GM12892 (cell line): ENCODE measurements at regions not wholly inside any gene's neighbourhood (a gene's known extent, or its start where the extent isn't known, plus 50 kb on each side); places are given as distances from the start of the nearest gene placed in this dataset.

Source experiments
- DNase-seq: peaks from one replicate; pipeline ENCODE4 v3.0.0; 2011; ENCODE audit not compliant: insufficient read length
- FAIRE-seq: peaks from 2 replicates; lab custom pipeline; 2011; peaks lifted over from hg19 to GRCh38; lab: Jason Lieb, UNC
- POLR2A ChIP-seq: IDR thresholded peaks from 2 replicates; pipeline ENCODE4 v1.6.1; 2011; ENCODE audit warnings: low read depth, low read length, control low read depth
- POLR2AphosphoS5 ChIP-seq: IDR thresholded peaks from 2 replicates; pipeline ENCODE4 v1.6.1; 2011; ENCODE audit warnings: low read depth, low read length, control low read depth
- TAF1 ChIP-seq: IDR thresholded peaks from 2 replicates; pipeline ENCODE4 v1.6.1; 2011; ENCODE audit warnings: low read depth, mild to moderate bottlenecking, control low read depth, low read length, borderline replicate concordance

- FAIRE-seq: no peak
- no peak for DNase-seq
- no peak for TF ChIP-seq POLR2A
- no peak for TF ChIP-seq TAF1
Observed at GRCh38 chr22:27400811-27401210, 400.7 kb downstream of the MN1 start.

DNA sequence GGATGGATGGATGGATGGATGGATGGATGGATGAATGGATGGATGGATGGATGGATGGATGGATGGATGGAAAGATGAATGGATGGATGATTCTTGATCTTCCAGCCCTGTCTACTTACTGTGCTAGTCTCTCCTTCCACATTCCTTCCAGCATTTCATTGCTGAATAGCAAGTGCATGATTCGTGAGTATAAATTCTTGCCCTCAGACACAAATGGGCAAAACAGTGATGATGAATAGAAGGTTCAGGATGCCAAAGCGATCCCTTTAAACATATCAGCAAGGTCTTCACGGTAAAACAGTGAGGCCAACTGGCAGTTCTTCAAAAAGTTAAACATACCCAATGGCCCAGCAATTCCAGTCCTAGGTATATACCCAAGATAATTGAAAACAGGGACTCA lies 400.2 kb downstream of the MN1 start:
- FAIRE-seq (no peak), DNase-seq (no peak)
- TF ChIP-seq POLR2A: no peak
- TF ChIP-seq TAF1: no peak
- TF ChIP-seq POLR2AphosphoS5: no peak

- FAIRE-seq (no peak), DNase-seq (no peak)
- TF ChIP-seq TAF1 (no peak), POLR2A (no peak), POLR2AphosphoS5 (no peak)
Observed at GRCh38 chr22:27404441-27404840, 397.1 kb downstream of the MN1 start.

GRCh38 chr22:27405672-27406388 lies 395.7 kb downstream of the MN1 start:
- DNase-seq: peak; percentile 36
- TF ChIP-seq TAF1 (no peak), POLR2AphosphoS5 (no peak), POLR2A (no peak)
- FAIRE-seq: no peak

GRCh38 chr22:27406389-27406861 lies 395.1 kb downstream of the MN1 start:
- DNase-seq: no peak

DNA sequence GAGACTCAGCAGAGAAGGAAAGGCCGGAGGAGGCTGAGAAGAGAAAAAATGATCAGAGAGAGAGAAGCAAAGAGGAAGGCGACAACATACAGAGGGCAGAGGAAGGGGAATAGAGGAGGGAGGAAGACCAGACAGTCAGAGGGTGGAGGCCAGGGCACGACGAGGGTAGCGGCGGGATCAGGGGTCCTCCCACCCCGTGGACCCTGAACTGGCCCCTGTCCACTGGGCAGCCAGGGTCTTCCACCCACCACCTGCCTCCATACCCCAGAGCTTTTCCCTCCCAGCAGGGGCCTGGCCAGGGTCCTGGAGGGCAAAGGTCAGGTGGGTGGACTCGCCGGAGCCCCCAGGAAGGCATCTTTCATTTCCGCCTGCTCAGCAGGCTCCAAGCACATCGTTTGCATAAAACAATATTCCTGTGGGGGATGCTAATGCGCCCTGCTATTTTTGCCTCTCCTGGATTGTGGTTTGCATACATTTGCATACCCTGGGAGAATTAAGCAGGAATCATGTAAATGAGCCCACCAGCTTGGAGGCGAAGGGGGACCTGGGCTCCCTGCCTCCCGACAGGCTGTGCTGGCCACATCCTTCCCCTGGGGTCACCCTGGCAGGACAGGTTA lies 394.1 kb downstream of the MN1 start:
- DNase-seq (no peak), FAIRE-seq (no peak)
- TF ChIP-seq POLR2AphosphoS5: no peak

More at GRCh38 chr22:27406389-27406861, 395.1 kb downstream of the MN1 start:
- TF ChIP-seq POLR2A (no peak), TAF1 (no peak), POLR2AphosphoS5 (no peak)
- FAIRE-seq: no peak

DNA sequence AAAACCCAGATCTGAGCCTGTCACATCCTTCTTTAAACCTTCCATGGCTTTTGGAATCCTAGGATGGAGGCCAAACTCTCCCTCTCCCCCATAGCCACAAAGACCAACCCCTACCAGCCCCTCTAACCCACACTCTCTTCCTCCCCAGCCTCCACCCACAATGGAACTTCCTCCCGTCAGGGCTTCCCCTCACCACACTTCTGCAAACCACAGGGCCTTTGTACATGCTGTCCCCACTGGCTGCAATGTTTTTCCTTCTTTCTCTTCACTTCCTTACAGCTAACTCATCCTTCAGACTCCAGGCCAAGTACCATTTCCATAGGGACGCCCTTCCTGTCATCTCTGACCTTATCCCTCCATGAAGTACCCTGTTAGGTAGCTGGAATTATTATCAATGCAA lies 393.5 kb downstream of the MN1 start:
- DNase-seq (no peak), FAIRE-seq (no peak)
- TF ChIP-seq POLR2A (no peak), POLR2AphosphoS5 (no peak), TAF1 (no peak)

DNA sequence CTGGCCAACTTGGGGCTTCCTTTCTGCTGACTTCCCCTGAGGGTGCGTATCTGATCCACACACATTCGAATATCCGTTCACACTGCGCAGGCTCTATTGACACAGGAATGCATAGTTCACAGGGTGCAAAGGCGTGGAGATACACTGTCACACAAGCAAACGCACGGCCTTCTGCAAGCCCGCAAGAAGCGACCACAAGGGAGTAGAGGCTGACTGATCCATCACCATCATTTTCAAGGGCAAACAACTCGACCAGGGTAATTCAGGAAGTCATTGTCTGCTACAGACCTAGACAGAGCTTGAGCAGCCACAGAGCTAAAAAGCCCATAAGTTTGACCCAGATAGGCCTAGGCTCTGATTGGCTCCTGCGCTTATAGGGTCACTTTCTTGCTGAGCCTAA lies 392.3 kb downstream of the MN1 start:
- FAIRE-seq (no peak), DNase-seq (no peak)
- TF ChIP-seq TAF1 (no peak), POLR2AphosphoS5 (no peak), POLR2A (no peak)

DNA sequence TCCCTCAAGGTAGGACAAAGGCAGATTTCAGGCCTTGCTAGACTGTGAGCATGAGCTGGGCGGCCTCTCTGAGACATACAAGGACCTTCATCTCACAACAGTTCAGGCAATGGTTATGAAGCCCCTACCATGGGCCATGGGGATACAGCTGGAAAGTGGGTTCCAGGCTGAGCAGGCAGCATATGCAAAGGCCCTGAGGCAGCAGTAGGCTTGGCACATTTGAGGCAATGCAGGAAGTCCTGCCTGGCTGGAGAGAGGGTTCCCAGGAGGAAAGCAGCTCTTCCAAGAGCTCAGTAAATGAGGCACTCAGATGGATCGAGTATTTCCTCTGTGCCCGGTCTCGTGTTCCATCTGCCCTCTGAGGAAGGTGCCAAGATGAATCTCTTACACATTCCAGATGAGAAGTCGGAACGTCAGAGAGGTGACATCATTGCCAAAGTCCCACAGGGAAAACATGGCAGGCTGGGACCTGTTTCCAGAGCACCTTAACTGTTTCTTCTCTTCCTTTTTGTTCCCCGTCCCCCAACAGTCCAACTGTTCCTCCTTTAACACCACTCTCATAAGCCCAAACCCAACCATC lies 388.6 kb downstream of the MN1 start:
- FAIRE-seq (no peak), DNase-seq (no peak)
- TF ChIP-seq TAF1: no peak
- TF ChIP-seq POLR2A: no peak
- no peak for TF ChIP-seq POLR2AphosphoS5

DNA sequence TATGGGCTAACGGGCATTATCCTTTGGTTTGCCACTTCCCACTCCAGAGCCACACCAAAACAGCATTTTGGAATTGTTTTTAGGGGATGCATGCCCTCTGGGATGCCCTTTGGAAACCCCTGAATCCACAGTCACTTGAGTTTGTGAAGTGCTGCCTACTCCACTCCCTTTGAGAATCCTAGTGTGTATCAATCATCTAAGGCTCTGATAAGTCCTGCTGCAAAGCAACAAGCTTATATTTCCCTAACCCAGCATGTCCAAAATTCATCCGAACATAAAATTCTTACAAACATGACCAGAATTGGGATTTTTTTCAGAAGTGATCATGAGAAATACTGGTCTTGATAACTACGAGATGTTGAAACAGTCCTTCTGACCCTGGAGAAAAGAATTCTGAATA lies 387.9 kb downstream of the MN1 start:
- FAIRE-seq: no peak
- TF ChIP-seq TAF1: no peak
- DNase-seq: no peak

- TF ChIP-seq POLR2AphosphoS5 (no peak), TAF1 (no peak), POLR2A (no peak)
- DNase-seq: no peak
- no peak for FAIRE-seq
Observed at GRCh38 chr22:27416511-27417420, 384.8 kb downstream of the MN1 start.

- no peak for DNase-seq
- FAIRE-seq: no peak
- TF ChIP-seq POLR2AphosphoS5: no peak
- TF ChIP-seq POLR2A: no peak
- TF ChIP-seq TAF1: no peak
Observed at GRCh38 chr22:27417421-27417814, 384.1 kb downstream of the MN1 start.
